HG03460 (cell line): ENCODE measurements at regions not wholly inside any gene's neighbourhood (a gene's known extent, or its start where the extent isn't known, plus 50 kb on each side); places are given as distances from the start of the nearest gene placed in this dataset.
A peak's percentile ranks its signal among the peaks of the same experiment; 100 is the strongest.
"Not testable (repeated sequence)": the region's sequence is repeated elsewhere in the genome, so short reads cannot be mapped to it uniquely, and the experiment has no call there.

Source experiments
- ATAC-seq: cut with Tn5 transposase; IDR thresholded peaks from one replicate; pipeline ENCODE4 v1.9.1; 2021; ENCODE audit not compliant: unreplicated experiment

- no peak for ATAC-seq
These were observed 57.0 kb downstream of the MSTN start for GRCh38 chr2:190005513-190005912.

GRCh38 chr2:189999661-190000060 lies 62.9 kb downstream of the MSTN start:
- no peak for ATAC-seq

- not testable (repeated sequence) for ATAC-seq
These were observed 63.9 kb downstream of the MSTN start for GRCh38 chr2:189998665-189999064.

- no peak for ATAC-seq
These were observed 65.5 kb downstream of the MSTN start for GRCh38 chr2:189997016-189997415.

GRCh38 chr2:189995679-189996078 lies 66.8 kb downstream of the MSTN start:
- no peak for ATAC-seq

- no peak for ATAC-seq
These were observed 79.6 kb downstream of the MSTN start for GRCh38 chr2:189982780-189983394.

- no peak for ATAC-seq
These were observed 80.4 kb downstream of the MSTN start for GRCh38 chr2:189982087-189982486.

- not testable (repeated sequence) for ATAC-seq
These were observed 86.0 kb downstream of the MSTN start for GRCh38 chr2:189976488-189976887.

- ATAC-seq: no peak
These were observed 102.2 kb downstream of the MSTN start for GRCh38 chr2:189960346-189960745.

GRCh38 chr2:189959450-189959849 lies 103.1 kb downstream of the MSTN start:
- ATAC-seq: no peak

GRCh38 chr2:189954989-189955388 lies 107.5 kb downstream of the MSTN start:
- peak; percentile 49 for ATAC-seq

GRCh38 chr2:189952536-189953109 lies 109.9 kb downstream of the MSTN start:
- ATAC-seq: peak; percentile 91

- peak; percentile 21 for ATAC-seq
These were observed 110.6 kb downstream of the MSTN start for GRCh38 chr2:189951791-189952535.

- no peak for ATAC-seq
These were observed 119.5 kb downstream of the MSTN start for GRCh38 chr2:189943009-189943408.

GRCh38 chr2:189940913-189941312 lies 121.6 kb downstream of the MSTN start:
- no peak for ATAC-seq

- ATAC-seq: no peak
These were observed 124.8 kb downstream of the MSTN start for GRCh38 chr2:189937691-189938090.

- ATAC-seq: no peak
These were observed 128.6 kb downstream of the MSTN start for GRCh38 chr2:189933911-189934399.

GRCh38 chr2:189933041-189933440 lies 129.5 kb downstream of the MSTN start:
- ATAC-seq: peak; percentile 97

- no peak for ATAC-seq
These were observed 134.7 kb downstream of the MSTN start for GRCh38 chr2:189927823-189928222.
